ENCODE measurements at regions not wholly inside any gene's neighbourhood (a gene's known extent, or its start where the extent isn't known, plus 50 kb on each side); places are given as distances from the start of the nearest gene placed in this dataset.

DNA sequence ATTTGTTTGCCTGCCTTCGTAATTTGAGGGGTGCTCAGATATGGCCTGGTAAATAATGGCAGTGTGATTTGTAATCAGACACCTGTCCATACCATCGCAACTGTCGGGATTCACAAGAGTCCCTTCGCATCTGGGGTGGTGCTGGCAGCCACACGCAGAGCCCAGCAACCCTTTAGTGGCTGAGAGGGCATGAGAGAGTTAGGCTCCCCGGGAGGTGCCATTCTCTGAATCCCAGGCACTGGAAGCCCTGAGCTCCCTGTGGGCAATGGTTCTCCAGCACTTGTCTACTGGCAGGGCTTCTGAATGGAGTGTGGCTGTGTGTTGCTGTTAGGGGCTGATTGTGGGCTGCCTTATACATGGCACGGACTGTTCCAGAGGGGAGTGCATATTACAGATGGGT is 230.1 kb downstream of the EBLN2 start:
- H3K4me1 Mint-ChIP-seq (ENCODE audit: low read depth, unreplicated experiment): no peaks in the 10 kb centered on the region
- peaks cover 9% of the 10 kb centered on the region for H3K27me3 Mint-ChIP-seq (ENCODE audit: insufficient read depth, unreplicated experiment)
- no TSS peak for BruUV-seq (replicated peaks)
- no peaks in the 10 kb centered on the region for H3K9me3 Mint-ChIP-seq (ENCODE audit: unreplicated experiment)
- intact Hi-C loops (cut with micrococcal nuclease; ENCODE audit: unreplicated experiment): no loop called here
- DNase-seq: no peak
- Histone ChIP-seq H3K4me1 (no peaks in the 10 kb centered on the region), H3K4me3 (ENCODE audit: low read depth, low read length) (no peak overlapping the region), H3K36me3 (ENCODE audit: control insufficient read depth, insufficient read depth, low read length) (no peaks in the 10 kb centered on the region), H3K27me3 (replicated peaks; ENCODE audit: control insufficient read depth, insufficient read depth, low read length) (no peaks in the 10 kb centered on the region), H3K9me3 (no peaks in the 10 kb centered on the region)
- H3K4me3 Mint-ChIP-seq (ENCODE audit: unreplicated experiment): no peak overlapping the region
- no peaks in the 10 kb centered on the region for H3K36me3 Mint-ChIP-seq (ENCODE audit: insufficient read depth, unreplicated experiment)
- TF ChIP-seq CTCF (IDR thresholded peaks at IDR 0.05; ENCODE audit: insufficient read depth in 1 of 2, low read depth in 1 of 2, low read length in 1 of 2, severe bottlenecking in 1 of 2, unreplicated experiment in 1 of 2): no peak
- H3K27ac Mint-ChIP-seq (ENCODE audit: unreplicated experiment): no peak overlapping the region
- ChIA-PET CTCF (no interaction called here), POLR2A (no interaction called here)

- Mint-ChIP-seq H3K27ac (ENCODE audit: unreplicated experiment) (no peak overlapping the region), H3K4me3 (ENCODE audit: unreplicated experiment) (no peak overlapping the region), H3K27me3 (ENCODE audit: insufficient read depth, unreplicated experiment) (peaks cover 9% of the 10 kb centered on the region), H3K9me3 (ENCODE audit: unreplicated experiment) (no peaks in the 10 kb centered on the region), H3K4me1 (ENCODE audit: low read depth, unreplicated experiment) (no peaks in the 10 kb centered on the region), H3K36me3 (ENCODE audit: insufficient read depth, unreplicated experiment) (no peaks in the 10 kb centered on the region)
- DNase-seq: no peak
- Histone ChIP-seq H3K9me3 (no peaks in the 10 kb centered on the region), H3K36me3 (ENCODE audit: control insufficient read depth, insufficient read depth, low read length) (no peaks in the 10 kb centered on the region), H3K4me1 (no peaks in the 10 kb centered on the region), H3K4me3 (ENCODE audit: low read depth, low read length) (no peak overlapping the region), H3K27me3 (replicated peaks; ENCODE audit: control insufficient read depth, insufficient read depth, low read length) (no peaks in the 10 kb centered on the region)
- intact Hi-C loops (cut with micrococcal nuclease; ENCODE audit: unreplicated experiment): no loop called here
- ChIA-PET CTCF (no interaction called here), POLR2A (no interaction called here)
- TF ChIP-seq CTCF (IDR thresholded peaks at IDR 0.05; ENCODE audit: insufficient read depth in 1 of 2, low read depth in 1 of 2, low read length in 1 of 2, severe bottlenecking in 1 of 2, unreplicated experiment in 1 of 2): no peak
- no TSS peak for BruUV-seq (replicated peaks)
Observed at GRCh38 chr3:73292220-73292619, 230.8 kb downstream of the EBLN2 start.

DNA sequence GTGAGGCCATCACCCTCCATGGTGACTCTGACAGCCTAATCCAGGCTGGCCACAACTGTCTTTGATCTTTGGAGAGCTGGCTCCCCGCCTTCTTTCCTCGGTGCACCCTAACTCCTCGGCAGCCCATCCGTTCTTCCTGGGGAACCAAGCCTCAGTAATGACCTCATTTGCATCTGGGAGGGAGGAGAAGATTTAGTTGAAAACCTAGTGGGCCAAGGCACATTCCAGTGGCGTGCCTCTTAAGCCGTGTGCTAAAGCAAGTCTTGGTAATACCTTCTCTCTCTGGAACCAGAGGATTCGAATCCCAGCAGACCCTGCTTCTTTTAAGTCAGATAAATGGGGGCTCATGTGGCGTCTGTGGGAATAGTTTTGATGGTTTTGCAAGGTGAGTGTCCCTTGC is 233.1 kb downstream of the EBLN2 start:
- Mint-ChIP-seq H3K4me3 (ENCODE audit: unreplicated experiment) (no peak overlapping the region), H3K36me3 (ENCODE audit: insufficient read depth, unreplicated experiment) (no peaks in the 10 kb centered on the region), H3K9me3 (ENCODE audit: unreplicated experiment) (no peaks in the 10 kb centered on the region), H3K27me3 (ENCODE audit: insufficient read depth, unreplicated experiment) (peaks cover 9% of the 10 kb centered on the region), H3K4me1 (ENCODE audit: low read depth, unreplicated experiment) (no peaks in the 10 kb centered on the region), H3K27ac (ENCODE audit: unreplicated experiment) (no peak overlapping the region)
- intact Hi-C loops (cut with micrococcal nuclease; ENCODE audit: unreplicated experiment): no loop called here
- Histone ChIP-seq H3K4me1 (no peaks in the 10 kb centered on the region), H3K4me3 (ENCODE audit: low read depth, low read length) (no peak overlapping the region), H3K36me3 (ENCODE audit: control insufficient read depth, insufficient read depth, low read length) (no peaks in the 10 kb centered on the region), H3K9me3 (no peaks in the 10 kb centered on the region), H3K27me3 (replicated peaks; ENCODE audit: control insufficient read depth, insufficient read depth, low read length) (no peaks in the 10 kb centered on the region; the same call in 1 of the 2 replicates)
- ChIA-PET POLR2A (no interaction called here), CTCF (no interaction called here)
- TF ChIP-seq CTCF (IDR thresholded peaks at IDR 0.05; ENCODE audit: insufficient read depth in 1 of 2, low read depth in 1 of 2, low read length in 1 of 2, severe bottlenecking in 1 of 2, unreplicated experiment in 1 of 2): no peak
- BruUV-seq (replicated peaks): no TSS peak
- no peak for DNase-seq

All from Caco-2 (cell line).